ENCODE measurements at regions not wholly inside any gene's neighbourhood (a gene's known extent, or its start where the extent isn't known, plus 50 kb on each side); places are given as distances from the start of the nearest gene placed in this dataset.

GRCh38 chr15:96889734-96890480 is 559.4 kb downstream of the NR2F2 start (continued):
- TF ChIP-seq GLIS2 (tag by site-specific recombination; IDR thresholded peaks at IDR 0.05) = no peak
- no peak for TF ChIP-seq ZSCAN30 (tag by site-specific recombination; IDR thresholded peaks at IDR 0.05)
- no peak for TF ChIP-seq ZNF624 (tag by site-specific recombination; IDR thresholded peaks at IDR 0.05)
- TF ChIP-seq KLF7 (tag by site-specific recombination; IDR thresholded peaks at IDR 0.05; ENCODE audit: borderline replicate concordance) = no peak
- no peak for TF ChIP-seq ZNF114 (tag by site-specific recombination; IDR thresholded peaks at IDR 0.05)

DNA sequence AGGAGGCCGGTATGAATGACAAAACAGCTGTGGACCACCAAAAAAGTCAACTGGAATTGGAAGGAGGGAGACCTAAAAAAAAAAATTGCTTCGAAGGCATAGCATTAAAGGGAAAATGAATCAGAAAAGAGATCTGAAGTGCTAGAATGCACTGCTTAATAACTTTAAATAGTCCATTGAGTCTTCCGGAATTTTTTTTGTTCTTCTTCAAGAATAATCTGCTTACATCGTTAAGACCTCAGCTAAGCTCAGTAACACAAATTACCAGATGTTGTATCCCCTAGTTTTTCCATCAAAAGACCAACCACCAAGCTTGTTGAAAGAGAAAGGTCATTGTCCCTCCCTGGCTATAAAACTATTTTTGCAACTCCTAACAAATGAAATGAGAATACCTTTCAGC is 560.5 kb downstream of the NR2F2 start:
- ChIA-PET POLR2A (interaction anchor here (0.7 kb wide), 1 partner anchor 309 kb away, joined by 4 read pairs; no protein-coding TSS in a partner anchor), CTCF (interaction anchor here (0.7 kb wide), 1 partner anchor 406 kb away, joined by 3 read pairs; no protein-coding TSS in a partner anchor)
- no peaks in the 10 kb centered on the region for H3K9me3 ChIP-seq (ENCODE audit: control insufficient read depth, insufficient read depth, low read depth, low read length)
- no peak overlapping the region for H3K4me3 ChIP-seq (ENCODE audit: low read depth, low read length)
- H3K4me1 ChIP-seq (ENCODE audit: control insufficient read depth, insufficient read depth, low read length) = peaks cover 7% of the 10 kb centered on the region; the same call in 1 of the 2 replicates
- no peak for TF ChIP-seq ZSCAN30 (tag by site-specific recombination; IDR thresholded peaks at IDR 0.05)
- TF ChIP-seq BCL11A (tag by site-specific recombination; IDR thresholded peaks at IDR 0.05; ENCODE audit: low read depth) = no peak
- H3K36me3 ChIP-seq (ENCODE audit: control insufficient read depth in 2 of 2, insufficient read depth in 1 of 2, low read length in 2 of 2) = no peaks in the 10 kb centered on the region
- H3K27ac ChIP-seq (ENCODE audit: extremely low read depth, low read depth, low read length) = no peak overlapping the region

GRCh38 chr15:96893159-96893906 is 562.8 kb downstream of the NR2F2 start:
- Histone ChIP-seq H3K4me3 (ENCODE audit: low read depth, low read length) (no peak overlapping the region), H3K4me1 (ENCODE audit: control insufficient read depth, insufficient read depth, low read length) (peaks cover 7% of the 10 kb centered on the region; the same call in 1 of the 2 replicates), H3K27ac (ENCODE audit: extremely low read depth, low read depth, low read length) (no peak overlapping the region), H3K9me3 (ENCODE audit: control insufficient read depth, insufficient read depth, low read depth, low read length) (no peaks in the 10 kb centered on the region), H3K36me3 (ENCODE audit: control insufficient read depth in 2 of 2, insufficient read depth in 1 of 2, low read length in 2 of 2) (no peaks in the 10 kb centered on the region)
- POLR2A ChIA-PET = no interaction called here
- CTCF ChIA-PET = interaction anchor here (0.5 to 1.5 kb wide), 14 partner anchors 8 to 1577 kb away, joined by 3 to 6 read pairs (median 3); no protein-coding TSS in a partner anchor
- TF ChIP-seq TCF7L2 (IDR thresholded peaks at IDR 0.05; ENCODE audit: borderline replicate concordance, low read depth, low read length) = peak; percentile 93; the same call in 1 of the 2 replicates
- TF ChIP-seq ZSCAN4 (tag by site-specific recombination; IDR thresholded peaks at IDR 0.05) = peak; percentile 55
- TF ChIP-seq ZEB2 (tag by site-specific recombination; IDR thresholded peaks at IDR 0.05) = 0 out of 2 replicates have a peak, but pooled peaks have one; percentile 23
- peak; percentile 69; the same call in 1 of the 2 replicates for TF ChIP-seq TRIM28 (IDR thresholded peaks at IDR 0.05; ENCODE audit: borderline replicate concordance, low read length)
- TF ChIP-seq ZBTB8A (tag by site-specific recombination; IDR thresholded peaks at IDR 0.05) = peak; percentile 33; the same call in 1 of the 2 replicates
- TF ChIP-seq, protein P1, sequence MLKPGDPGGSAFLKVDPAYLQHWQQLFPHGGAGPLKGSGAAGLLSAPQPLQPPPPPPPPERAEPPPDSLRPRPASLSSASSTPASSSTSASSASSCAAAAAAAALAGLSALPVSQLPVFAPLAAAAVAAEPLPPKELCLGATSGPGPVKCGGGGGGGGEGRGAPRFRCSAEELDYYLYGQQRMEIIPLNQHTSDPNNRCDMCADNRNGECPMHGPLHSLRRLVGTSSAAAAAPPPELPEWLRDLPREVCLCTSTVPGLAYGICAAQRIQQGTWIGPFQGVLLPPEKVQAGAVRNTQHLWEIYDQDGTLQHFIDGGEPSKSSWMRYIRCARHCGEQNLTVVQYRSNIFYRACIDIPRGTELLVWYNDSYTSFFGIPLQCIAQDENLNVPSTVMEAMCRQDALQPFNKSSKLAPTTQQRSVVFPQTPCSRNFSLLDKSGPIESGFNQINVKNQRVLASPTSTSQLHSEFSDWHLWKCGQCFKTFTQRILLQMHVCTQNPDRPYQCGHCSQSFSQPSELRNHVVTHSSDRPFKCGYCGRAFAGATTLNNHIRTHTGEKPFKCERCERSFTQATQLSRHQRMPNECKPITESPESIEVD (tag by site-specific recombination; IDR thresholded peaks at IDR 0.05) = peak; percentile 37; the same call in 1 of the 2 replicates
- no peak for TF ChIP-seq ZBTB11 (tag by site-specific recombination; conservative IDR thresholded peaks at IDR 0.05; ENCODE audit: low read depth)
- TF ChIP-seq CTCF (tag by site-specific recombination; IDR thresholded peaks at IDR 0.05) = peak; percentile 42
- TF ChIP-seq ZNF248 (tag by site-specific recombination; IDR thresholded peaks at IDR 0.05) = no peak
- TF ChIP-seq FEZF1 (tag by site-specific recombination; IDR thresholded peaks at IDR 0.05) = peak; percentile 65
- no peak for TF ChIP-seq ZNF24 (tag by site-specific recombination; IDR thresholded peaks at IDR 0.05)
- peak; percentile 36; the same call in 1 of the 2 replicates for TF ChIP-seq IKZF3 (tag by site-specific recombination; IDR thresholded peaks at IDR 0.05)
- no peak for TF ChIP-seq ZNF76 (tag by site-specific recombination; IDR thresholded peaks at IDR 0.05; ENCODE audit: borderline replicate concordance, low read depth)

All from HEK293 (cell line).